ENCODE measurements at regions not wholly inside any gene's neighbourhood (a gene's known extent, or its start where the extent isn't known, plus 50 kb on each side); places are given as distances from the start of the nearest gene placed in this dataset.

- no peak for TF ChIP-seq LEF1 (IDR thresholded peaks at IDR 0.05; ENCODE audit: borderline replicate concordance)
- TF ChIP-seq BHLHE40 (IDR thresholded peaks at IDR 0.05; ENCODE audit: borderline replicate concordance): no peak
Measured at GRCh38 chr12:124094188-124094587, 121.2 kb downstream of the ZNF664 start.

GRCh38 chr12:124094733-124095132 lies 121.7 kb downstream of the ZNF664 start:
- DNase-seq (ENCODE audit: extremely low spot score): no peak
- TF ChIP-seq SP1 (IDR thresholded peaks at IDR 0.05) (no peak), ARNT (IDR thresholded peaks at IDR 0.05) (no peak), BHLHE40 (IDR thresholded peaks at IDR 0.05; ENCODE audit: borderline replicate concordance) (no peak), CTBP1 (IDR thresholded peaks at IDR 0.05; ENCODE audit: borderline replicate concordance) (no peak), FOXA1 (IDR thresholded peaks at IDR 0.05) (no peak), HDGF (IDR thresholded peaks at IDR 0.05; ENCODE audit: borderline replicate concordance) (no peak), PKNOX1 (IDR thresholded peaks at IDR 0.05) (no peak), FOXK2 (IDR thresholded peaks at IDR 0.05) (no peak), SUZ12 (IDR thresholded peaks at IDR 0.05) (no peak)
- ChIA-PET CTCF (no interaction called here), POLR2A (no interaction called here)

More at GRCh38 chr12:124094188-124094587, 121.2 kb downstream of the ZNF664 start:
- ChIA-PET POLR2A (no interaction called here), CTCF (no interaction called here)
- no peak for DNase-seq (ENCODE audit: extremely low spot score)

GRCh38 chr12:124096109-124096508 lies 123.1 kb downstream of the ZNF664 start:
- POLR2A ChIA-PET: no interaction called here

GRCh38 chr12:124096869-124097434 lies 123.9 kb downstream of the ZNF664 start:
- POLR2A ChIA-PET: no interaction called here
- DNase-seq (ENCODE audit: extremely low spot score): no peak
- CTCF ChIA-PET: no interaction called here
- TF ChIP-seq PKNOX1 (IDR thresholded peaks at IDR 0.05) (no peak), HDGF (IDR thresholded peaks at IDR 0.05; ENCODE audit: borderline replicate concordance) (no peak), ELF4 (IDR thresholded peaks at IDR 0.05) (no peak), FOXK2 (IDR thresholded peaks at IDR 0.05) (no peak), BHLHE40 (IDR thresholded peaks at IDR 0.05; ENCODE audit: borderline replicate concordance) (no peak), LEF1 (IDR thresholded peaks at IDR 0.05; ENCODE audit: borderline replicate concordance) (no peak), NFRKB (IDR thresholded peaks at IDR 0.05) (no peak)

More at GRCh38 chr12:124096109-124096508, 123.1 kb downstream of the ZNF664 start:
- TF ChIP-seq ZNF384 (IDR thresholded peaks at IDR 0.05): no peak
- no peak for TF ChIP-seq SP1 (IDR thresholded peaks at IDR 0.05)
- no peak for TF ChIP-seq NFRKB (IDR thresholded peaks at IDR 0.05)
- no peak for TF ChIP-seq HDGF (IDR thresholded peaks at IDR 0.05; ENCODE audit: borderline replicate concordance)
- TF ChIP-seq FOXM1 (IDR thresholded peaks at IDR 0.05; ENCODE audit: borderline replicate concordance): no peak
- no peak for TF ChIP-seq CTBP1 (IDR thresholded peaks at IDR 0.05; ENCODE audit: borderline replicate concordance)
- TF ChIP-seq FOXA1 (IDR thresholded peaks at IDR 0.05): no peak
- TF ChIP-seq BHLHE40 (IDR thresholded peaks at IDR 0.05; ENCODE audit: borderline replicate concordance): no peak
- TF ChIP-seq TARDBP (IDR thresholded peaks at IDR 0.05): no peak
- TF ChIP-seq ARNT (IDR thresholded peaks at IDR 0.05): no peak
- TF ChIP-seq LEF1 (IDR thresholded peaks at IDR 0.05; ENCODE audit: borderline replicate concordance): no peak
- TF ChIP-seq SUZ12 (IDR thresholded peaks at IDR 0.05): no peak
- CTCF ChIA-PET: no interaction called here
- no peak for DNase-seq (ENCODE audit: extremely low spot score)

- TF ChIP-seq ZNF384 (IDR thresholded peaks at IDR 0.05) (no peak), FOXM1 (IDR thresholded peaks at IDR 0.05; ENCODE audit: borderline replicate concordance) (no peak), FOXA1 (IDR thresholded peaks at IDR 0.05) (no peak), FOXK2 (IDR thresholded peaks at IDR 0.05) (no peak), PKNOX1 (IDR thresholded peaks at IDR 0.05) (no peak), ARNT (IDR thresholded peaks at IDR 0.05) (no peak), NFRKB (IDR thresholded peaks at IDR 0.05) (no peak), CTBP1 (IDR thresholded peaks at IDR 0.05; ENCODE audit: borderline replicate concordance) (no peak), BHLHE40 (IDR thresholded peaks at IDR 0.05; ENCODE audit: borderline replicate concordance) (no peak), LEF1 (IDR thresholded peaks at IDR 0.05; ENCODE audit: borderline replicate concordance) (no peak), HDGF (IDR thresholded peaks at IDR 0.05; ENCODE audit: borderline replicate concordance) (no peak), TARDBP (IDR thresholded peaks at IDR 0.05) (no peak), SUZ12 (IDR thresholded peaks at IDR 0.05) (no peak)
- ChIA-PET CTCF (no interaction called here), POLR2A (no interaction called here)
- DNase-seq (ENCODE audit: extremely low spot score): no peak
Measured at GRCh38 chr12:124097701-124098100, 124.7 kb downstream of the ZNF664 start.

- TF ChIP-seq CTBP1 (IDR thresholded peaks at IDR 0.05; ENCODE audit: borderline replicate concordance) (no peak), PKNOX1 (IDR thresholded peaks at IDR 0.05) (no peak), L3MBTL2 (conservative IDR thresholded peaks at IDR 0.05) (no peak), TARDBP (IDR thresholded peaks at IDR 0.05) (no peak), FOXK2 (IDR thresholded peaks at IDR 0.05) (no peak), NFRKB (IDR thresholded peaks at IDR 0.05) (no peak), ZNF384 (IDR thresholded peaks at IDR 0.05) (no peak), ARNT (IDR thresholded peaks at IDR 0.05) (no peak), HDGF (IDR thresholded peaks at IDR 0.05; ENCODE audit: borderline replicate concordance) (no peak), LEF1 (IDR thresholded peaks at IDR 0.05; ENCODE audit: borderline replicate concordance) (no peak), SUZ12 (IDR thresholded peaks at IDR 0.05) (no peak), FOXA1 (IDR thresholded peaks at IDR 0.05) (no peak), ELF4 (IDR thresholded peaks at IDR 0.05) (no peak), FOXM1 (IDR thresholded peaks at IDR 0.05; ENCODE audit: borderline replicate concordance) (no peak), BHLHE40 (IDR thresholded peaks at IDR 0.05; ENCODE audit: borderline replicate concordance) (no peak), SP1 (IDR thresholded peaks at IDR 0.05) (no peak)
- ChIA-PET CTCF (no interaction called here), POLR2A (no interaction called here)
- no peak for DNase-seq (ENCODE audit: extremely low spot score)
Measured at GRCh38 chr12:124098101-124098757, 125.2 kb downstream of the ZNF664 start.

Measured in HEK293T (cell line).